ENCODE measurements at regions not wholly inside any gene's neighbourhood (a gene's known extent, or its start where the extent isn't known, plus 50 kb on each side); places are given as distances from the start of the nearest gene placed in this dataset.

DNA sequence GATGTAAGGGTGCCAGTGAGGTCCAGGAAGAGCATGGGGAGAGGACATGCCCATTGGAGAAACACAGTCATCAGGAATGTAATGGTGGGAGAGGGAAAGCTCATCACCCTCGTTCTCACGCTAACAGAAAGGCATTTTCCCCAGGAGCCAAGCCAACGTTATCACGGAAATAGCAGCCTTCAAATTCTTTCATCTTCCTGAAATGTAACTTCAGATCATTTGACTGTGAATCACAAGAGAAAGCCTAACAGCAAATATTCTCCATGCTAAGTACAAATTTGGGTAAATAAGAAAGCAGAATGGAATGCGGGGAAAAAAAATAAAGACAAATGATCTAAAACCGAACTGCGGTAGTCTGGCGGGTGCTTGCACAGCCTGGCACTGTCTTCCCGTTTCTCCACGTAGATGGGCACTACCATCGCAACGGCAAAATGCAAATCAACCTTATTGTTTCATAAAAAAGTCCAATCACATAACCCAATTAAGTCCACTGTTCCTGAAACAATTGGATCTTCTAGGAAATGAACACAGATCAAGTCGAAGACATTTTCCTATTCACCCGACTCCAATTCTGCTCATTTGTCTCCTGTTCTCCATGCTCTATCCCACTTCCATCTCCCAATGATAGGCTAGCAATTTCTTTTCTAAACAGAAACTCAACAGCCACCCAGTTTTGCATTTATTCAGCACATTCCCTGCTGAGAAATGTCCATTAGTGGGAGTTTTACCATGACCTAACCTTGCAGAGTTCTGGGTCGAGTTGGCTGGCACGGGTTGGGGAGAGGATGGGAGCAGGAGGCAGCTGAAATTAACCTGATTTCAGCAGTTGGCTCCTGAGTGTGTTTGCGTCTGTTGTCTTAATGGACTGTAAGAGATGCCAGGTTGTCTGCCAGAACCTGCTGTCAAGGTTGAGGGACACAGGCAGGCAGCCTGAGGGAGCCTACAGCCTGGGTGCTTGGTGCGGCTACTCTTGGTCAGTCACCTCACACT, 74.6 kb upstream of the FRMD4A start:
- Histone ChIP-seq H3K9me3 (ENCODE audit: control insufficient read depth, insufficient read depth, low read length) (no peaks in the 10 kb centered on the region), H3K79me2 (ENCODE audit: control insufficient read depth, low read length) (no peaks in the 10 kb centered on the region), H3K36me3 (ENCODE audit: control insufficient read depth, low read length) (no peaks in the 10 kb centered on the region), H4K20me1 (ENCODE audit: control insufficient read depth, insufficient read depth, low read depth, low read length) (no peaks in the 10 kb centered on the region), H3F3A (ENCODE audit: control insufficient read depth, insufficient read depth) (no peaks in the 10 kb centered on the region), H3K27me3 (ENCODE audit: control insufficient read depth, low read length) (peaks cover 13% of the 10 kb centered on the region), H3K9me2 (replicated peaks; ENCODE audit: control insufficient read depth, low read length) (no peaks in the 10 kb centered on the region), H3K4me1 (ENCODE audit: control insufficient read depth, low read length) (peaks cover 9% of the 10 kb centered on the region), H3K27ac (ENCODE audit: low read depth, low read length) (no peak overlapping the region), H3K4me2 (ENCODE audit: low read length) (no peak overlapping the region), H3K4me3 (ENCODE audit: low read length) (no peak overlapping the region)
- TF ChIP-seq, protein P1, sequence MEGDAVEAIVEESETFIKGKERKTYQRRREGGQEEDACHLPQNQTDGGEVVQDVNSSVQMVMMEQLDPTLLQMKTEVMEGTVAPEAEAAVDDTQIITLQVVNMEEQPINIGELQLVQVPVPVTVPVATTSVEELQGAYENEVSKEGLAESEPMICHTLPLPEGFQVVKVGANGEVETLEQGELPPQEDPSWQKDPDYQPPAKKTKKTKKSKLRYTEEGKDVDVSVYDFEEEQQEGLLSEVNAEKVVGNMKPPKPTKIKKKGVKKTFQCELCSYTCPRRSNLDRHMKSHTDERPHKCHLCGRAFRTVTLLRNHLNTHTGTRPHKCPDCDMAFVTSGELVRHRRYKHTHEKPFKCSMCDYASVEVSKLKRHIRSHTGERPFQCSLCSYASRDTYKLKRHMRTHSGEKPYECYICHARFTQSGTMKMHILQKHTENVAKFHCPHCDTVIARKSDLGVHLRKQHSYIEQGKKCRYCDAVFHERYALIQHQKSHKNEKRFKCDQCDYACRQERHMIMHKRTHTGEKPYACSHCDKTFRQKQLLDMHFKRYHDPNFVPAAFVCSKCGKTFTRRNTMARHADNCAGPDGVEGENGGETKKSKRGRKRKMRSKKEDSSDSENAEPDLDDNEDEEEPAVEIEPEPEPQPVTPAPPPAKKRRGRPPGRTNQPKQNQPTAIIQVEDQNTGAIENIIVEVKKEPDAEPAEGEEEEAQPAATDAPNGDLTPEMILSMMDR (IDR thresholded peaks at IDR 0.05; ENCODE audit: low read depth, low read length, poor library complexity, severe bottlenecking), result no peak
- TF ChIP-seq EZH2phosphoT487 (IDR thresholded peaks at IDR 0.05; ENCODE audit: borderline replicate concordance, low read length), result no peak

DNA sequence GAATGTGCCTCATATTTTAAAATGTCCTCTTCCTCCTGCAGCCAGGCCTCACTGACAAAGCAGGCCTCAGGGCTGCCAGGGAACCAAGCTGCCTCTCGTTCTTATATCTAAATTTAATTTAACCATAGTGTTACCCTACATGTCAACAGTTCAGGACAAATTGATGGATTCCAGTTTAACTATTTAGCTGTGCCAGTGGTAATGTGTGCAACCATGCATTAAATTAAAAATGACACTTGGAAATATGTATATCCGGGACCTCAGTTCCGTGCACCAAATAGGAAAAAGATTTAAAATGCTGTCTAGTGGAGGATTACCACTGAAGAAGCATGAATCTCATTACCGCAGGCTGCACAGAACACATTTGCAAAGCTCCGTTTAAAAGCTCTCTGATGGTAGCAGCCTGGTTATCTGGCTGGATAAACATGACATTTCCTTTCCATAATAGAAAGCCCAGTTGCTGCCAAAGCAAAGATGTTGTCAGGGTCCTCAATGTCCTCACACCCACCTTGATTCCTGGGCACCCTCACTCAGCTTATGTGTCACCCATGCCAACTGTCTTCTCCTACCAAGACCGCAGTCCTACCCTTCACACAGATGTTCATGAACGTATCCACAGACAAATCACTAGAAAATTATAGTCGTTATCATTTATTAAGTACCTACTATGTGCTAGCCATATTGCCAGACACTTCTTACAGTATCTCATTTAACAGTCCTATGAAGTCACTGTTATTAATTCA, 73.3 kb upstream of the FRMD4A start:
- Histone ChIP-seq H3K36me3 (ENCODE audit: control insufficient read depth, low read length) (no peaks in the 10 kb centered on the region), H3K4me1 (ENCODE audit: control insufficient read depth, low read length) (no peaks in the 10 kb centered on the region), H3K9me2 (replicated peaks; ENCODE audit: control insufficient read depth, low read length) (no peaks in the 10 kb centered on the region), H3K4me2 (ENCODE audit: low read length) (no peak overlapping the region), H4K20me1 (ENCODE audit: control insufficient read depth, insufficient read depth, low read depth, low read length) (no peaks in the 10 kb centered on the region), H3K27me3 (ENCODE audit: control insufficient read depth, low read length) (peaks cover 13% of the 10 kb centered on the region), H3K9me3 (ENCODE audit: control insufficient read depth, insufficient read depth, low read length) (no peaks in the 10 kb centered on the region), H3F3A (ENCODE audit: control insufficient read depth, insufficient read depth) (no peaks in the 10 kb centered on the region), H3K4me3 (ENCODE audit: low read length) (no peak overlapping the region), H3K79me2 (ENCODE audit: control insufficient read depth, low read length) (no peaks in the 10 kb centered on the region), H3K27ac (ENCODE audit: low read depth, low read length) (no peak overlapping the region)
- TF ChIP-seq EZH2phosphoT487 (IDR thresholded peaks at IDR 0.05; ENCODE audit: borderline replicate concordance, low read length), result no peak
- TF ChIP-seq, protein P1 (IDR thresholded peaks at IDR 0.05; ENCODE audit: low read depth, low read length, poor library complexity, severe bottlenecking), result no peak

DNA sequence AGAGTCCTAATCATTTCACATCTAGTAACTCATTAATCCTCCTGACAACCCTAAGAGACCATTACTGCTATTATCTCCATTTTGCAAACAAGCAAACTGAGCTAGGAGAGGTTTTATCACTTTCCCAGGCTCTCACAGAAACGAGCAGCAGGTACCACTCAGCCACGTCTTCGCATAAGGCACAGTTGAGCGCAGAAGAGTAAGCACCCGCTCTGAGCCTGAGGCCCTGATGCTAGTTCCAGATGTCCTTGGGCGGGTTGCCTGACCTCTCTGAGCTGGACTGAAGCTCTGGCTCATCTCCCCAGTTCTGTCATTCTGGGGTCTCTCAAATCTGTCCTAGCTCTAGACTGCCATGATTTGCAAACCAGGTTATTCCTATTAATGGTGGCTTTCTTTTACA, 72.6 kb upstream of the FRMD4A start:
- no peaks in the 10 kb centered on the region for H3K36me3 ChIP-seq (ENCODE audit: control insufficient read depth, low read length)
- no peaks in the 10 kb centered on the region for H3K4me1 ChIP-seq (ENCODE audit: control insufficient read depth, low read length)
- no peaks in the 10 kb centered on the region for H4K20me1 ChIP-seq (ENCODE audit: control insufficient read depth, insufficient read depth, low read depth, low read length)
- H3K4me3 ChIP-seq (ENCODE audit: low read length), result no peak overlapping the region
- H3F3A ChIP-seq (ENCODE audit: control insufficient read depth, insufficient read depth), result no peaks in the 10 kb centered on the region
- H3K27ac ChIP-seq (ENCODE audit: low read depth, low read length), result no peak overlapping the region
- H3K9me3 ChIP-seq (ENCODE audit: control insufficient read depth, insufficient read depth, low read length), result no peaks in the 10 kb centered on the region
- no peaks in the 10 kb centered on the region for H3K9me2 ChIP-seq (replicated peaks; ENCODE audit: control insufficient read depth, low read length)
- no peaks in the 10 kb centered on the region for H3K79me2 ChIP-seq (ENCODE audit: control insufficient read depth, low read length)
- TF ChIP-seq, protein P1 (IDR thresholded peaks at IDR 0.05; ENCODE audit: low read depth, low read length, poor library complexity, severe bottlenecking), result no peak
- no peak for TF ChIP-seq EZH2phosphoT487 (IDR thresholded peaks at IDR 0.05; ENCODE audit: borderline replicate concordance, low read length)
- no peak overlapping the region for H3K4me2 ChIP-seq (ENCODE audit: low read length)
- H3K27me3 ChIP-seq (ENCODE audit: control insufficient read depth, low read length), result peaks cover 9% of the 10 kb centered on the region; the same call in 1 of the 2 replicates
